NCI-H1417 (cell line): ENCODE measurements at regions not wholly inside any gene's neighbourhood (a gene's known extent, or its start where the extent isn't known, plus 50 kb on each side); places are given as distances from the start of the nearest gene placed in this dataset.
A peak's percentile ranks its signal among the peaks of the same experiment; 100 is the strongest.

Experiments used
- DNase-seq, 3 experiments: peaks; one replicate each; lab custom pipeline; 2025; lab: John Stamatoyannopoulos, UW

- no peak for DNase-seq
These were observed 870.5 kb upstream of the CXADR start for GRCh38 chr21:16642353-16642752.

GRCh38 chr21:16644685-16645084 is 868.2 kb upstream of the CXADR start:
- no peak for DNase-seq

DNA sequence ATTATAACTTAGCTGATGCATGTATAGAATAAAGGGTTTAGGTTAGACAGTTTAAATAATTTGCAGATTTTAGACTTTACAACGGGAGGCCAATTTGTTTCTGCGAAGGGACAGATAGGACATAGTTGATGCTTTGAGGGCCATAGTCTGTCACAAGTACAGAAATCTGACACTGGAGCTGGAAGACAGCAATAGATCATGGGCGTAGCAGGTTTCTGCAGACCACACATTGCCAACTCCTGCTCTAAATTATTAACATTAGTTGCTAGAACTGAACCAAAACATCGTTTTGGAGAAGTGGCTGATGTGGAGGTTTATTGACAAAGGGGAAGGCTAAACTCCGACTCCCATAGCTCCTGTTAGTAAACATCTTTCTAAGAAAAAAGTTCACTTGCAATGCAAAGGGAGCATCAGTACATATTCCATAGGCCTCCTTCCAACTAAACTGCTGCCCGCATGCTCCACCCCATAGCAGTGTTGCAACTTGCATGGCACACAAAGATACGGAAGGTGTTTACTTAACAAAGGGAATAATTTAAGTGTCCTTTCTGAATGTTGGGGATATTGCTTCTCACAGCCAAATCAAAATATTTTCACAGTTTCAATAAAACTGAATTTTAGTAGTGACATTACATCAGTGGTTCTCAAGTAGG is 862.0 kb upstream of the CXADR start:
- DNase-seq = no peak

DNA sequence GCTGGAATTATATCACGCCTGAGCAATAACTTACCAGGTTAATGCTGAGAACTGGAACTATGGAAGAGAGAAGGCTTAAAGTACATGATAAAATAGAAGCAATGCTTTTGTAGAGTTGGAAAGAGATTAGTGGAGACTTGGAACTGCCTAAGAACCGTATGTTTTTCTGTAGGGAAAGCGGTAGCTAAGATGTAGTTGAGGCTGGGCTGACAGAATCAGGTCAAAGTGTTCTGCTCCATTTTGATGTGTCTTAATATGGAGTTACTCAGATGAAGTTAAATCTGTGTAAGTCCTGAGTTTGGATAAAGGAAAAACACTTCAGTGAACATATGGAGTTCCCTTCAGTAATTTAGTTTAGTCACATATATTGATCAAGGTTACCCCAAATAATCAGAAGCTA is 860.9 kb upstream of the CXADR start:
- no peak for DNase-seq

- no peak for DNase-seq
These were observed 849.4 kb upstream of the CXADR start for GRCh38 chr21:16663436-16663835.

DNA sequence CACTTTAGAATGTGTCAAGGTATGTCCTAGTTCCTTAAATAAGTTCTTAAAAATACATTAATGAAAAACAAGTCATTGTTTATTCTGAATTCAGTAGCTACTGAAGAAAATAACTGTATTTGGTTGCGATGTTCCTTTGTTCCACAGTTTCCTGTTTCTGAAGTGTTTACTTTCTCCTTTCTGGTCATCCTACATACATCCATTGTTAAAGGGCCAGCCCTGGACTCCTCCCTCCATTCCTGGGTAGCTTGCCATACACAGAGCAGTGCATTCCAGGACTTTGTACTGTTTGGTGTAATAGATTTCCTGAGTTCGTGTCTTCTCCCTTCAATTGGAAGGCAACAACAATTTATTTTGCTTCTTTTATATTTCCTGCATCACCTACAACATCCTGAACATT is 845.4 kb upstream of the CXADR start:
- no peak for DNase-seq

GRCh38 chr21:16674949-16675348 is 837.9 kb upstream of the CXADR start:
- DNase-seq = no peak

DNA sequence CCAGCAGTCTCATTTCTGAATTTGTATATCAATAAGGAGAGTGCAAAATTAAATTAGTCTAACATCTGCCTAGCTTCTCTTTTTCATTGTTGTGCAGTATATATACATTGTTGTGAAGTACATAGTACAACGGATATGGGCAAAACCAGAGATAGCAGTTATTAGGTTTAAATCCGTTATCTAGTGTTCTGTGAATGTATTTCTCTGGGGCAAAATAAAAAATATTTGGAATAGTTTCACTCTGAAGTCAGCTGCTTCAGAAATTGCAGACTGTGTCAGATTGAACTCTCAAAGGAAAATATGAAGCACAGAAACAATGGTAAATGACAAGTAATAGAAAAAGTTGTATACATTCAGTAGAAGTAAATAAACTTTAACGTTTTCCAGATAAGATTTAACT is 836.5 kb upstream of the CXADR start:
- DNase-seq = no peak

DNA sequence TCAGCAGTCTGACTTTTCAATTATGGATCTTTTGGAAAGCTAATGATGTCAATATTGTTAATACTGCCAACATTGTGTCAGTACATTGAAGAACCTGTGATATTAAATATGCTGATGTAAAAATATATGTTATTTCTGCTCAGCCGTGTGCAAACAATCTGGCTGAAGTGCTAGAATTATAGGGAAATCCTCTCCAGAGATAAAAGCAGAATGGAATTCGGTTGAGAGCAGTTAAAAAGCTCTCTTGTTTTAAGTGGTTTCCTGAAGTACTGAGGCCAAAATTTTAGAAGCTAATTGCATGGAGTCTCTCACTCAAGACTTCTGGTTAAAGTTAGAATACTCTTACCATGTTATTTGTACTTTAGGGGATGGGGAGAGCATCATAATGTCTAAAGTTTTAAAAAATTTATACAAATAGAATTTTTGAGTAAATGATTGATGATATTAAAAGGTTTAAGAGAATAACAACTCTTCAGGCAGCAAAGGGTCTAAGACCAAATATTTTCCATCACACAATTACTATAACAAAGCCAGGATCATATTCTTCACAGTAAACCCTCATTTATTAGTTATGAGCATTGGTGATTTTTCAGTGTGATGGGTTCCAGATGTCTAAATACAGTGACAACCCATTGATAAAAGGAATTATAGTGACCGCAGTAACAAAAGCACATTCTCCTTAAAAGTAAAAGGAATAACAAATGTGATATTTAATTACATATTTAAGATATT is 834.2 kb upstream of the CXADR start:
- peak; percentile 25 to 91 (median 79) for DNase-seq

DNA sequence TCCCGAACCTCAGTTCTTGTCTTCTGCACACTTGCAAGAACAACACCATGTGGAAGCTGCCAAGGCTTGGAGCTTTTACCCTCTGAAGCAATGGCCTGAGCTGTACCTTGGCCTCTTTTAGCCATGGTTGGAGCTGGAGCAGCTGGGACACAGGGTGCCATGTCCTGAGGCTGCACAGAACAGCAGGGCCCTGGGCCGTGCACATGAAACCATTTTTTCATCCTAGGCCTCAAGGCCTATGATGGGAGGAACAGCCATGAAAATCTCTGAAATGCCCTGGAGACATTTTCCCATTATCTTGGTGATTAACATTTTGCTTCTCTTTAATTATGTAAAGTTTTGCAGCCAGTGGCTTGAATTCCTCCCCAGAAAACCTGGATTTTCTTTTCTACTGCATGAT is 817.8 kb upstream of the CXADR start:
- DNase-seq = no peak

- DNase-seq = no peak
These were observed 805.6 kb upstream of the CXADR start for GRCh38 chr21:16707274-16707673.

GRCh38 chr21:16708101-16708835 is 804.6 kb upstream of the CXADR start:
- DNase-seq = no peak

GRCh38 chr21:16709866-16710550 is 802.8 kb upstream of the CXADR start:
- DNase-seq = no peak

DNA sequence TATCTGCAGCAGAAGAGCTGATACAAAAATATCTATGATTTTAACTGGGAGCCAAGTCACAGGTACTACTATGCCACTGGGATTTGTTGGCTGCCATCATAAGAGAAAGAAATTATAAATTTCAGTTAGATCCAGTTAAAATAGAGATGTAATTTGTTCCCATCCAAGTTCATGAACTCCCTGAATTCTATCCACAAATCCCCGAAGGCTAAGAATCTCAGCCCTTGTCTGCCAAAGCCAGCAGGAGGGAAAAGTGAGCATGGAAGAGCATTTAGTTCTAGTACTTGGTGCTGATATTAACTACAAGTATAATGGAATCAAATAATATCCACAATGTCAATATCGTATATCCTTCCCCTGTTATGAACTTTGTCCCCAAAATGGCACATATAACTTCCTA is 801.1 kb upstream of the CXADR start:
- DNase-seq = no peak

- DNase-seq = no peak
These were observed 799.3 kb upstream of the CXADR start for GRCh38 chr21:16713331-16714117.

- no peak for DNase-seq
These were observed 772.3 kb upstream of the CXADR start for GRCh38 chr21:16740511-16740910.

DNA sequence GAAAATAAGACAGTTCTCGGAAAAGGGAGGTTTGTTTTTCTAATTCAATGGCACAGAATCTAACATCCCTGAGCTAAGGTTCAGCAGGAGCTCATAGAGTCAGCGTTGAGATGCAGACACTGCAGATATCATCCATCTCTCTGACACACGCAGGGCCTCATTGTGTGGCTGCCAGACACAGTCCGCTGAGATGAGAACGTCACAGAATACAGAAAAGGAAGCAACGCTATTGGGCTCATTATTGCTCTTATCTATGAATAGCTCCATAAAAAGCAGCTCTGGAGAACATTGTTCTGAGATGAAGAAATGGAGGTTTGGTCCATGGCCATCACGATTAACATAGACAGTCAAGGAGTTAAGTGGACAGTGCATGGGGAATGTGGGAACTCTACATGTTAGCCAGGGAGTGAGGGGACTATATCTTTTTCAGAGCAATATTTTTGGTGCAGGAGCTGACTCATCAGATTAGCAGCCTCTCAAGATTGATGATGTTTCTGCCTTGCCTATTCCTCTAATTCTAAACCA is 771.6 kb upstream of the CXADR start:
- no peak for DNase-seq

DNA sequence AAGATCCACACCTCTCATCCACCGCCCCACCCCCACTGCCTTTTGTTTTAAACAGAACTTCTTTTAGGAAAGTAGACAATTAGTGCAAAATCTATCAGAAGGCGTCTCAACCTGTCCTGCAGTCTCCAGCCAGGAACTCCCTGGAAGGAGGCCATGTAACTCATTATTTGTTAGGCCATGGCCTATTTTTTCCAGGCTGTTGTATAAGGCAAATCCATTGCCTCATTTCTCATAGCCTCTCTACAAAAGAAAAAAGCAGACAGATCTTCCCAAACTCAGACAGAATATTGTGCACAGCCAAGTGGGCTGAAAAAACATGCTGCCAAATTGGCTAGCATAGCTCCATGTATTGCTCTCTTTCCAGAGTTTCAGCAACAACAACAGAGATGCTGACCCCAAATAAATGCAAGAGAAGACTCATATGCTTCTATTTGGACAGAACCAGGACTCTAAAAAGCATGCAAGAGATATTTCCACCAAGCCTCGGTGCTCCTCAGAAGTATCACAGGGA is 770.7 kb upstream of the CXADR start:
- DNase-seq = no peak

- no peak for DNase-seq
These were observed 770.1 kb upstream of the CXADR start for GRCh38 chr21:16742741-16743140.

- no peak for DNase-seq
These were observed 769.5 kb upstream of the CXADR start for GRCh38 chr21:16743317-16743716.

- no peak for DNase-seq
These were observed 761.9 kb upstream of the CXADR start for GRCh38 chr21:16750926-16751325.
